ENCODE measurements at regions not wholly inside any gene's neighbourhood (a gene's known extent, or its start where the extent isn't known, plus 50 kb on each side); places are given as distances from the start of the nearest gene placed in this dataset.

- no peaks in the 10 kb centered on the region for H3K36me3 Mint-ChIP-seq (ENCODE audit: low read depth)
- peaks cover 48% of the 10 kb centered on the region for H3K9me3 Mint-ChIP-seq
- TF ChIP-seq, protein P1, sequence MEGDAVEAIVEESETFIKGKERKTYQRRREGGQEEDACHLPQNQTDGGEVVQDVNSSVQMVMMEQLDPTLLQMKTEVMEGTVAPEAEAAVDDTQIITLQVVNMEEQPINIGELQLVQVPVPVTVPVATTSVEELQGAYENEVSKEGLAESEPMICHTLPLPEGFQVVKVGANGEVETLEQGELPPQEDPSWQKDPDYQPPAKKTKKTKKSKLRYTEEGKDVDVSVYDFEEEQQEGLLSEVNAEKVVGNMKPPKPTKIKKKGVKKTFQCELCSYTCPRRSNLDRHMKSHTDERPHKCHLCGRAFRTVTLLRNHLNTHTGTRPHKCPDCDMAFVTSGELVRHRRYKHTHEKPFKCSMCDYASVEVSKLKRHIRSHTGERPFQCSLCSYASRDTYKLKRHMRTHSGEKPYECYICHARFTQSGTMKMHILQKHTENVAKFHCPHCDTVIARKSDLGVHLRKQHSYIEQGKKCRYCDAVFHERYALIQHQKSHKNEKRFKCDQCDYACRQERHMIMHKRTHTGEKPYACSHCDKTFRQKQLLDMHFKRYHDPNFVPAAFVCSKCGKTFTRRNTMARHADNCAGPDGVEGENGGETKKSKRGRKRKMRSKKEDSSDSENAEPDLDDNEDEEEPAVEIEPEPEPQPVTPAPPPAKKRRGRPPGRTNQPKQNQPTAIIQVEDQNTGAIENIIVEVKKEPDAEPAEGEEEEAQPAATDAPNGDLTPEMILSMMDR (IDR thresholded peaks at IDR 0.05): no peak
- no peak overlapping the region for H3K4me3 Mint-ChIP-seq
- no peak overlapping the region for H3K27ac Mint-ChIP-seq
- no peaks in the 10 kb centered on the region for H3K4me1 Mint-ChIP-seq (ENCODE audit: low read depth)
- H3K27me3 Mint-ChIP-seq (ENCODE audit: insufficient read depth): no peaks in the 10 kb centered on the region
- no peak for DNase-seq
These were observed 138.4 kb downstream of the SLC17A6 start for GRCh38 chr11:22476589-22476988.

- Mint-ChIP-seq H3K27me3 (ENCODE audit: insufficient read depth) (no peaks in the 10 kb centered on the region), H3K4me3 (no peak overlapping the region), H3K4me1 (ENCODE audit: low read depth) (no peaks in the 10 kb centered on the region), H3K27ac (no peak overlapping the region), H3K9me3 (peaks cover 37% of the 10 kb centered on the region), H3K36me3 (ENCODE audit: low read depth) (no peaks in the 10 kb centered on the region)
- TF ChIP-seq, protein P1 (IDR thresholded peaks at IDR 0.05): no peak
- DNase-seq: no peak
These were observed 136.4 kb downstream of the SLC17A6 start for GRCh38 chr11:22474616-22475015.

DNA sequence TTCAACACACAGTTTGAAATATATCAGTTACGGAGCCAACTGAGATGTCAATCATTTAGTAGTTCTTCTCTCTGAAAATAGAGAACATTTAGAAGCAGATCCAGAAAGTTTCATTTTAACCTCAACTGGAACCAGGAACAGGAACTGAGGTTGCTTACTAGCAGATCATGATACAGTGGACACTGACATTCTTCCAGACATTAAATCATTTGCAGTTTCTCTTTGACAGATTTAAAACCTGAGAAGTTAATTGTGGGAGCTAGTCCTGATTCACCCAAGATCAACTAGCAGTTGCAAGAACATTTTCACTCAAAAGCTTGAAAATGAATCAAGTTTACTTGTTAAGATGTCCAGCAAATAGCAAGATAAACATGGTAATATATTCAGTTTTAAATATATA is 135.4 kb downstream of the SLC17A6 start:
- no peaks in the 10 kb centered on the region for H3K36me3 Mint-ChIP-seq (ENCODE audit: low read depth)
- TF ChIP-seq, protein P1 (IDR thresholded peaks at IDR 0.05): no peak
- no peaks in the 10 kb centered on the region for H3K27me3 Mint-ChIP-seq (ENCODE audit: insufficient read depth)
- no peak for DNase-seq
- H3K4me3 Mint-ChIP-seq: no peak overlapping the region
- no peaks in the 10 kb centered on the region for H3K4me1 Mint-ChIP-seq (ENCODE audit: low read depth)
- no peak overlapping the region for H3K27ac Mint-ChIP-seq
- peaks cover 37% of the 10 kb centered on the region for H3K9me3 Mint-ChIP-seq

DNA sequence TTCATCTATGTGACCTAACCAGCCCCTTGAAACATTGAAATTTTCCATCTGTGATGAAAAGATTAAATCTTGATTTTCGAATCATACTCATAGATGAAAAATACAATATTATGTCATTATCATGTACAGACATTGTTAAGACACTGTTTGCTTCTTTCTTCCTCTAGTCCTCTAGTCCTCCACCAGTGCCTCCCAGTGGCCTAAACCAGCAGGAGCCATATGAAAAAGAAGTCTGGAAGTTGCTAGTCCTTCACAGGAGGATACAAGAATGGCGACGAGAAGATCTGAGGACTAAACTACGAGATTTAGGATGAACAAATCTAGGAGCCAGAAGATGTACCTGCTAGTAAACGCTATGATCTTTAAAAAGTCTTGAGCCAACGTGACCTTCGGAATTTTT is 134.1 kb downstream of the SLC17A6 start:
- no peak overlapping the region for H3K4me3 Mint-ChIP-seq

GRCh38 chr11:22471385-22471784 is 133.2 kb downstream of the SLC17A6 start:
- Mint-ChIP-seq H3K27me3 (ENCODE audit: insufficient read depth) (no peaks in the 10 kb centered on the region), H3K4me1 (ENCODE audit: low read depth) (no peaks in the 10 kb centered on the region), H3K27ac (no peak overlapping the region), H3K36me3 (ENCODE audit: low read depth) (no peaks in the 10 kb centered on the region), H3K9me3 (peaks cover 45% of the 10 kb centered on the region), H3K4me3 (no peak overlapping the region)
- DNase-seq: no peak
- TF ChIP-seq, protein P1 (IDR thresholded peaks at IDR 0.05): no peak

More for the DNA sequence above, 134.1 kb downstream of the SLC17A6 start:
- Mint-ChIP-seq H3K4me1 (ENCODE audit: low read depth) (no peaks in the 10 kb centered on the region), H3K9me3 (peaks cover 39% of the 10 kb centered on the region), H3K36me3 (ENCODE audit: low read depth) (no peaks in the 10 kb centered on the region), H3K27me3 (ENCODE audit: insufficient read depth) (no peaks in the 10 kb centered on the region), H3K27ac (no peak overlapping the region)
- no peak for DNase-seq
- TF ChIP-seq, protein P1 (IDR thresholded peaks at IDR 0.05): no peak

DNA sequence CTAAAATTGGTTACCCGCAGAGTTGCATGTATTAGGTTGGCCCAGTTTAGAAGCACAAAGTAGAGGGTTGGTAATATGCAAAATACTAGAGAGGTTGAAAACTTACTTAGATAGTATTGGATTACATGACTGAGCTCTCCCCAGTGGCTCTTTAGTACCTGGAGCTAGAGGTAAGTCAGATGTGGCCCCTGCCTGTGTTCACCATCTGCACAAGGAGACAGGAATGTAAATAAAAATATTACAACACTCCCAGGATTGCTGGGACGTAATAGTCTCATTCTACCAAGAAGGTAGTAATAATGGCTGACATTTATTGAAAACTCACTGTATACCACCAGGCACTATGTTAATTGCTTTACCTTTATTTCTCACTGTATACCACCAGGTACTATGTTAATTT is 129.6 kb downstream of the SLC17A6 start:
- Mint-ChIP-seq H3K9me3 (peaks cover 54% of the 10 kb centered on the region), H3K36me3 (ENCODE audit: low read depth) (no peaks in the 10 kb centered on the region), H3K27me3 (ENCODE audit: insufficient read depth) (no peaks in the 10 kb centered on the region), H3K4me1 (ENCODE audit: low read depth) (no peaks in the 10 kb centered on the region), H3K27ac (no peak overlapping the region), H3K4me3 (no peak overlapping the region)
- DNase-seq: no peak
- TF ChIP-seq, protein P1 (IDR thresholded peaks at IDR 0.05): no peak
